B cell (primary cell): ENCODE measurements at regions not wholly inside any gene's neighbourhood (a gene's known extent, or its start where the extent isn't known, plus 50 kb on each side); places are given as distances from the start of the nearest gene placed in this dataset.
"Not testable (repeated sequence)": the region's sequence is repeated elsewhere in the genome, so short reads cannot be mapped to it uniquely, and the experiment has no call there.

ENCODE experiments used
- ATAC-seq: fragments of 200-7000 bp; cut with Tn5 transposase; one replicate; pipeline ENCODE4 v1.10.0; 2021; ENCODE audit warnings: low read depth, mild to moderate bottlenecking, moderate number of reproducible peaks, moderate library complexity
- CTCF ChIA-PET: fragments of 350-600 bp; sonication (Branson Sonifier 250); formaldehyde crosslinking; loops from one replicate; lab custom pipeline; 2021; ENCODE audit warnings: antibody characterized with exemption, inconsistent platforms; lab: Charles Lee
- POLR2A ChIA-PET: fragments of 350-600 bp; sonication (Branson Sonifier 250); formaldehyde crosslinking; loops from one replicate; lab custom pipeline; 2021; ENCODE audit warnings: antibody characterized with exemption; lab: Charles Lee
- DNase-seq: peaks from one replicate; pipeline ENCODE4 v3.0.0; 2013
- H2AFZ ChIP-seq: 2 replicates; pipeline ENCODE4 v1.6.1; 2012; ENCODE audit warnings: mild to moderate bottlenecking, low read depth, low read length; ENCODE audit not compliant: insufficient read depth, poor library complexity, severe bottlenecking
- H3K27ac ChIP-seq, 2 donors: 1 replicate in 1 of 2; 2 replicates in 1 of 2; pipeline ENCODE4 v1.5.1; 2012 to 2013; ENCODE audit warnings: low read length in 2 of 2, mild to moderate bottlenecking in 2 of 2, moderate library complexity in 1 of 2
- H3K27me3 ChIP-seq, 4 experiments: fragments of 200-600 bp in 1 of 4; sonication (generic) in 1 of 4; replicated peaks in 1 of 4; 1 replicate in 2 of 4; 2 replicates in 2 of 4; pipeline versions ENCODE4 v1.6.1 to v1.7.0; 2013 to 2016; ENCODE audit warnings: low read length in 3 of 4, mild to moderate bottlenecking in 2 of 4, mixed read lengths in 1 of 4, moderate library complexity in 1 of 4; ENCODE audit not compliant: insufficient read depth in 4 of 4, control insufficient read depth in 3 of 4; ENCODE audit errors: control extremely low read depth in 1 of 4
- H3K36me3 ChIP-seq, 2 experiments: replicated peaks in 1 of 2; 1 replicate in 1 of 2; 2 replicates in 1 of 2; pipeline versions ENCODE4 v1.6.1 to v1.7.1; 2013; ENCODE audit warnings: low read length in 1 of 2; ENCODE audit not compliant: insufficient read depth in 2 of 2, control insufficient read depth in 1 of 2; ENCODE audit errors: control extremely low read depth in 1 of 2, extremely low read depth in 1 of 2
- H3K4me1 ChIP-seq, 2 donors: fragments of 200-600 bp in 1 of 2; sonication (generic) in 1 of 2; 1 replicate in 1 of 2; 2 replicates in 1 of 2; pipeline versions ENCODE4 v1.5.1 to v1.6.1; 2013 to 2017; ENCODE audit warnings: low read length in 2 of 2; ENCODE audit not compliant: control insufficient read depth in 2 of 2, insufficient read depth in 2 of 2
- H3K4me2 ChIP-seq: replicated peaks from 2 replicates; pipeline ENCODE3; 2012; ENCODE audit warnings: mild to moderate bottlenecking, low read depth, low read length; ENCODE audit not compliant: poor library complexity, severe bottlenecking
- H3K4me3 ChIP-seq, 5 experiments: fragments of 200-600 bp in 1 of 5; sonication (generic) in 1 of 5; 1 replicate in 3 of 5; 2 replicates in 2 of 5; pipeline versions ENCODE4 v1.5.1 to v1.7.0; 2011 to 2016; ENCODE audit warnings: low read length in 4 of 5, mild to moderate bottlenecking in 4 of 5, low read depth in 2 of 5, control low read depth in 1 of 5, moderate library complexity in 1 of 5; ENCODE audit not compliant: insufficient read depth in 1 of 5; ENCODE audit errors: control extremely low read depth in 1 of 5, extremely low read depth in 1 of 5
- H3K79me2 ChIP-seq: fragments of 200-600 bp; sonication (generic); one replicate; pipeline ENCODE4 v1.6.0; 2016; ENCODE audit warnings: low read length; ENCODE audit not compliant: control insufficient read depth, insufficient read depth
- H3K9ac ChIP-seq: fragments of 200-600 bp; sonication (generic); 2 replicates; pipeline ENCODE4 v1.6.1; 2017; ENCODE audit warnings: mild to moderate bottlenecking, low read length, moderate library complexity
- H3K9me3 ChIP-seq, 3 donors: one replicate each; pipeline versions ENCODE4 v1.6.1 to v1.7.1; 2013; ENCODE audit warnings: low read length in 2 of 3; ENCODE audit not compliant: control insufficient read depth in 2 of 3, insufficient read depth in 1 of 3; ENCODE audit errors: control extremely low read depth in 1 of 3
- H4K20me1 ChIP-seq: 2 replicates; pipeline ENCODE4 v1.6.0; 2012; ENCODE audit warnings: mild to moderate bottlenecking, low read length; ENCODE audit not compliant: insufficient read depth, control insufficient read depth, poor library complexity, severe bottlenecking
- H3K27ac Mint-ChIP-seq: one replicate; pipeline ENCODE4 v1.8.0; 2021; ENCODE audit warnings: mixed read lengths
- H3K27me3 Mint-ChIP-seq: one replicate; pipeline ENCODE4 v1.8.0; 2021; ENCODE audit warnings: mixed read lengths
- H3K4me1 Mint-ChIP-seq: one replicate; pipeline ENCODE4 v1.8.0; 2021; ENCODE audit warnings: mixed read lengths
- H3K4me3 Mint-ChIP-seq: one replicate; pipeline ENCODE4 v1.8.0; 2021; ENCODE audit warnings: mixed read lengths
- H3K9me3 Mint-ChIP-seq: one replicate; pipeline ENCODE4 v1.8.0; 2022; ENCODE audit warnings: mixed read lengths; ENCODE audit not compliant: insufficient read depth
- CTCF ChIP-seq: fragments of 200-600 bp; IDR thresholded peaks from one replicate; pipeline ENCODE4 v1.8.0; 2022; ENCODE audit warnings: antibody characterized with exemption, mild to moderate bottlenecking
- EZH2 ChIP-seq: IDR thresholded peaks from 2 replicates; pipeline ENCODE4 v1.6.1; 2012; ENCODE audit warnings: borderline replicate concordance, low read depth, mild to moderate bottlenecking, moderate library complexity, low read length; ENCODE audit not compliant: insufficient read depth, poor library complexity, severe bottlenecking
- WGBS: methylation state at CpG from one replicate; pipeline ENCODE4 v1.1.5; 2013; ENCODE audit warnings: missing lambda C conversion rate; ENCODE audit not compliant: insufficient coverage; 5-methylcytosine and 5-hydroxymethylcytosine counted together
- intact Hi-C: fragments of 100-400 bp; cut with micrococcal nuclease; formaldehyde crosslinking; loops from one replicate; pipeline ENCODE4 v1.10.0; 2022

- ChIA-PET CTCF (no interaction called here), POLR2A (no interaction called here)
- H3K9me3 Mint-ChIP-seq = no peaks in the 10 kb centered on the region
- H3K27me3 Mint-ChIP-seq = no peaks in the 10 kb centered on the region
- no peaks in the 10 kb centered on the region for H3K79me2 ChIP-seq
- H3K4me2 ChIP-seq = no peak overlapping the region
- H3K9ac ChIP-seq = no peak overlapping the region
- no peak overlapping the region for H3K4me3 Mint-ChIP-seq
- H3K36me3 ChIP-seq = no peaks in the 10 kb centered on the region
- H3K4me1 Mint-ChIP-seq = no peaks in the 10 kb centered on the region
- intact Hi-C loops = no loop called here
- H3K27ac ChIP-seq = no peak overlapping the region
- H3K27me3 ChIP-seq = no peaks in the 10 kb centered on the region
- no peak overlapping the region for H2AFZ ChIP-seq
- H3K4me3 ChIP-seq = no peak overlapping the region
- H3K9me3 ChIP-seq = peaks cover 0 to 7% (median 4%) of the 10 kb centered on the region in 3 donors
- TF ChIP-seq CTCF (no peak), EZH2 (no peak)
- H4K20me1 ChIP-seq = no peaks in the 10 kb centered on the region
- H3K4me1 ChIP-seq = no peaks in the 10 kb centered on the region
- no peak for DNase-seq
- ATAC-seq = no peak
- no peak overlapping the region for H3K27ac Mint-ChIP-seq
Observed at GRCh38 chr4:66930206-66930605, 615.1 kb downstream of the CENPC start.

- TF ChIP-seq CTCF (no peak), EZH2 (no peak)
- no peaks in the 10 kb centered on the region for H3K4me1 Mint-ChIP-seq
- Histone ChIP-seq H3K27me3 (no peaks in the 10 kb centered on the region), H3K4me2 (no peak overlapping the region), H3K4me1 (no peaks in the 10 kb centered on the region), H2AFZ (no peak overlapping the region), H3K9me3 (peaks cover 0 to 7% (median 4%) of the 10 kb centered on the region in 3 donors), H3K36me3 (no peaks in the 10 kb centered on the region), H3K27ac (no peak overlapping the region), H3K9ac (no peak overlapping the region), H4K20me1 (no peaks in the 10 kb centered on the region), H3K79me2 (no peaks in the 10 kb centered on the region), H3K4me3 (no peak overlapping the region)
- H3K9me3 Mint-ChIP-seq = no peaks in the 10 kb centered on the region
- no peaks in the 10 kb centered on the region for H3K27me3 Mint-ChIP-seq
- no peak overlapping the region for H3K4me3 Mint-ChIP-seq
- WGBS = no CpG with 5 or more reads among the region's 1 CpG
- no peak overlapping the region for H3K27ac Mint-ChIP-seq
- intact Hi-C loops = no loop called here
- ChIA-PET CTCF (no interaction called here), POLR2A (no interaction called here)
- ATAC-seq (no peak), DNase-seq (no peak)
Observed at GRCh38 chr4:66929748-66930147, 615.6 kb downstream of the CENPC start.

GRCh38 chr4:66928881-66929280 is 616.4 kb downstream of the CENPC start:
- H3K27me3 ChIP-seq, H3K79me2 ChIP-seq, H3K27ac ChIP-seq, CTCF ChIA-PET, H3K9me3 Mint-ChIP-seq, H3K4me2 ChIP-seq, H3K27ac Mint-ChIP-seq, H2AFZ ChIP-seq, DNase-seq, H3K9me3 ChIP-seq, H4K20me1 ChIP-seq, H3K4me1 ChIP-seq, H3K4me3 Mint-ChIP-seq, ATAC-seq, H3K36me3 ChIP-seq, H3K4me1 Mint-ChIP-seq, H3K27me3 Mint-ChIP-seq, POLR2A ChIA-PET, intact Hi-C loops, H3K4me3 ChIP-seq, H3K9ac ChIP-seq: not testable (repeated sequence)
